GM19468 (cell line): ENCODE measurements at regions not wholly inside any gene's neighbourhood (a gene's known extent, or its start where the extent isn't known, plus 50 kb on each side); places are given as distances from the start of the nearest gene placed in this dataset.
"Not testable (repeated sequence)": the region's sequence is repeated elsewhere in the genome, so short reads cannot be mapped to it uniquely, and the experiment has no call there.

ENCODE experiments used
- ATAC-seq: cut with Tn5 transposase; IDR thresholded peaks from one replicate; pipeline ENCODE4 v1.9.1; 2021; ENCODE audit warnings: mild to moderate bottlenecking, moderate library complexity, moderate number of reproducible peaks; ENCODE audit not compliant: unreplicated experiment; ENCODE audit errors: extremely low read depth

DNA sequence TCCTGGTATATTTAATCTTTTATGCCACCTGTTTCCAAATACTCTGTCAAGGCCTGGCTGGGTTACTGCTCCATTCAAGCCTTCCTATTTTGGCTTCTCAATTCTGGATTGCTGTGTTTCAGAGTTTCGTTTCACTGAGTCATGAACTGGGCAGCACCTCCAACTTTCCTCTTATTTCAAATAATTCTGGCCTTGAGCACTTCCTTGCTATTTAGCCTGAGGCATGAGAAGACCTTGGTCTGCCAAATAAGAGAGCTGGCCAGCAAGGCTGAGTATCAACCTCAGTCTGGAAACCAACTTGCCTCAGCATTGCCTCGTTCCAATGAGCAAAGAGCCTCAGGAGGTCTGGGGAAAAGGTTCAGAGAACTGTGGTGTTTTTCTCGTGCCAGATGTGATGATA lies 66.6 kb downstream of the TNFAIP3 start:
- no peak for ATAC-seq

DNA sequence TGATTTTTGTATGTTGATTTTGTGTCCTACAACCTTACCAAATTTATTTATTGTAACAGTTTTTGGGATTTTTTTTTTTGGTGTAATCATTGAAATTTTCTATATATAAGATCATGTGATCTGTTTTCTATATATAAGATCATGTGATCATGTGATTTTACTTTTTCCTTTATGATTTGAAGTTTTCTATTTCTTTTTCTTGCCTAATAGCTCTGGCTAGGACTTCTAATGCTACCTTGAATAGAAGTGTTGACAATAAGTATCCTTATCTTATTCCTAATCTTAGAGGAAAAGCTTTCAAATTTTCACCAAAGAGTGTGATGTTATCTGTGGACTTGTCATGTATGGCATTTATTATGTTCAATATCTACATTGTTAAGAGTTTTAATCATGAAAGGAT lies 69.7 kb downstream of the TNFAIP3 start:
- ATAC-seq: no peak

DNA sequence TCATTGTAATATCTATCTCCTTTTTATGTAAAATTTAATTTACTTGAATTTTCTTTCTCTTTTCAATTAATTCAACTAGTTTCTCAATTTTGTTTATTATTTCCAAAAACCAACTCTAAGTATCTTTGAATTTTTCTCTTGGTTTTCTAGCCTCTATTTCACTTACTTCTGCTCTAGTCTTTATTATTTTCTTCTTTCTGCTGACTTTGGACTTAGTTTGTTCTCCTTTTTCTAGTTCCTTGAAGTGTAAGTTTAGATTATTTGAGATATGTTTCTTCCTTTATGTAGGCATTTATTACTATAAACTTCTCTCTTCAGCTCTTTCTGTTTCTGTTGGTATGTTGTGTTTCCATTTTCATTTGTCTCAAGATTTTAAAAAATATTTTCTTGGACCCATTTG lies 70.8 kb downstream of the TNFAIP3 start:
- no peak for ATAC-seq

DNA sequence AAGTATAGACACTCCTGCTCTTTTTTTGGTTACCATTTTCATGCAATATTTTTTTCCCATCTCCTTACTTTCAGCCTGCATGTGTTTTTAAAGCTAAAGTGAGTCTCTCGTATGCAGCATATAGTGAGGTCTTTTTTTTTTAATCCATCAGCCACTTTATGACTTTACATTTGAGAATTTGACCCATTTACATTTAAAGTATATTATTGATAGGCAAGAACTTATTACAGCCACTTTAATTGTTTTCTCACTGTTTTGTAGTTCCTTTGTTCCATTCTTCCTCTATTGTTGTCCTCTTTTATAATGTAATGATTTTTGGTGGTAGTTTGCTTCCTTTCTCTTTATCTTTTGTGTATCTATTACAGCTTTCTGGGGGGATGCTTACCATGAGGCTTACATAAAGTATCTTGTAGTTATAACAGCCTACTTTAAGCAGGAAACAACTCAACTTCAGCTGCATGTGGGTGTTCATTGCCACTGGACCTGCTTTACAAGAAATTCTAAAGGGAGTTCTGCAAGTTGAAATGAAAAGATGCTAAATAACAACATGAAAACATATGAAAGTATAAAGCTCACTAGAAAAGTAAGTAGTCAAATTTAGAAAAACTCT lies 71.8 kb downstream of the TNFAIP3 start:
- no peak for ATAC-seq

- no peak for ATAC-seq
Measured at GRCh38 chr6:137941995-137942394, 74.9 kb downstream of the TNFAIP3 start.

- ATAC-seq: no peak
Measured at GRCh38 chr6:137942736-137943135, 75.7 kb downstream of the TNFAIP3 start.

DNA sequence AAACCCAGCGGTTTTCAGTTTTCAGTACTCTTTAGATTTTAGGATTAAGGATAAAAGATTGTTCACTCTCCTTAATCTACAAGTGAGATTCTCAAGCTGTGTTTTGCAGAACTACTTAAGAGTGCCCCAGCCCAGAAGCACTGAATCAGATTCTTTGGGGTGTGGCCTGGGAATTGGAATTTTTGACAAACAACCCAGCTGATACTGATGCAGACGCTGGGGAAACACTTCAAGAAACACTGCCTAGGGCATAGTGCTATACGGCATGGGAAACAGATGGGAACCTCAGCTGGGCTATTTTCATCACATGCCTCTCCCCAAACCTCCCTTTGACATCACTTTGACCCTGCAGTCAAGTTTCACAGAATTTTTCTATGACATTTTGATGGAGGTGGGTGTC lies 77.3 kb downstream of the TNFAIP3 start:
- ATAC-seq: not testable (repeated sequence)

DNA sequence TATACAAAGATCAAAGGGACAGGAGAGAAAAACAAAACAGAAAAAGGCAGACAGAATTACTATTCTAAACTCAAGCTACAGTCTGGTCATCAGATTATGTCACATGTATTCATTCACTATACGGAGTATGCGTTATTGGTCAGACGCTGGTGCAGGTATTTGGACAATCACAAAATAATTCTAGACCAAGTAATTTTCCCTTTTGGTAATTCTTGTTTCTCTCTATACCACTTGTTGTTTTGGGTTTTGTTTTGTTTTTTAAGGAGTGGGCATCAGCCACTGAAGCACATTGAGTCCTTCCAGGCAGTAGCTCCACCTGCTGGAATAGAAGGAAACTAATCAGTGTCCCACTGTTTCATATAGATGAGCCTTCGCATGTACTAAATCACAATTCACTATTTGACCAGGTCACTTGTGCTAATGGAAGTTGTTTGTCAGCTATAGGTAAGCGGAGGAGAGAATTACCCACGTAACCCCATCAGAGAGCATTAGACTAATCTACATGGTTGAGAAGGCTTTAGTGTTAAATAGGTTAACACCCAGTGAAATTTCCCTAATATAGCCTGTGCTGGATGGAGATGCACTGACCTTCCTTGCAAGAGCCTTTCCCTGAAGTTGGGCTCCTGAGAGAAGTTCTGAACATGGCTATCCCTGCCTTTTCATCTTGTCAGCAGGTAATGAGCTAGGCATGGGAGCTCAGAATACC lies 77.9 kb downstream of the TNFAIP3 start:
- no peak for ATAC-seq

GRCh38 chr6:137949686-137950390 lies 82.8 kb downstream of the TNFAIP3 start:
- peak; percentile 43 for ATAC-seq

DNA sequence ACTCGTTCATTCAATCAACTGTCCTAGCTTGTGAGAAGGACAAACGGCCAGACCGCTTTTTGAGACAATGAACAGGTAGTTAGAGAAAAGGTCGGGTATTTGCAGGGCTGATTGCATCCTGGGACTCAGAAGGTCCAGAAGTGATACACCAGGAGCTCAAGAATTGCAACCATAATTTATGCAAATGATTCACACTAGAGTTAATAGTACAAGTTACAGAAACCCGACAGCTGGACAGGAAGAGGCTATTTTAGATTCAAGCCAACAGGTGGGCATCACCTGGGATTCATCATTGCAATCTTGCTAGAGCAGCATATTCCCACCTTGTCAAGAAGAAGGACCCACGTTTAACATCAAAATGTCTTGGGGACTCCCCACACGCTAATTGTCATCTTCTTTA lies 83.5 kb downstream of the TNFAIP3 start:
- no peak for ATAC-seq

GRCh38 chr6:137951064-137951597 lies 84.1 kb downstream of the TNFAIP3 start:
- ATAC-seq: no peak

GRCh38 chr6:137952247-137952646 lies 85.2 kb downstream of the TNFAIP3 start:
- no peak for ATAC-seq

DNA sequence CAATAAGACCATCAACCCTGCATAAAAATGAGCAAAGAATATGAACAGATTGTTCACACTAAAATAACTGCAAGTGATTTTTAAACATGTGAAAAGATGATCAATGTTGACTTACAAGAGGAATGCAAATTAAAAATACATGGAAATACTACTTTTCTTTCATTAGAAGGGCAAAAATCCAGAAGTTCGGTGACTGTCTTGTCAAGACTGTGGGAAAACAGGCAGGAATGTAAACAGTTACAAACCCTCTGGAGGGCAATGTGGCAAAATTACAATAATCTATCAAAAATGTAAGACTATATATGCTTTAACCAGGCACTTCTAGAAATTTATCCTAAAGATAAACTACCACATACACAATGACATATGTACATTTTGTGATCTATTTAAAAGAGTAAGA lies 86.7 kb downstream of the TNFAIP3 start:
- ATAC-seq: no peak

- ATAC-seq: no peak
Measured at GRCh38 chr6:137954253-137954652, 87.2 kb downstream of the TNFAIP3 start.

GRCh38 chr6:137956098-137956488 lies 89.0 kb downstream of the TNFAIP3 start:
- no peak for ATAC-seq

GRCh38 chr6:137957471-137957870 lies 90.4 kb downstream of the TNFAIP3 start:
- no peak for ATAC-seq

DNA sequence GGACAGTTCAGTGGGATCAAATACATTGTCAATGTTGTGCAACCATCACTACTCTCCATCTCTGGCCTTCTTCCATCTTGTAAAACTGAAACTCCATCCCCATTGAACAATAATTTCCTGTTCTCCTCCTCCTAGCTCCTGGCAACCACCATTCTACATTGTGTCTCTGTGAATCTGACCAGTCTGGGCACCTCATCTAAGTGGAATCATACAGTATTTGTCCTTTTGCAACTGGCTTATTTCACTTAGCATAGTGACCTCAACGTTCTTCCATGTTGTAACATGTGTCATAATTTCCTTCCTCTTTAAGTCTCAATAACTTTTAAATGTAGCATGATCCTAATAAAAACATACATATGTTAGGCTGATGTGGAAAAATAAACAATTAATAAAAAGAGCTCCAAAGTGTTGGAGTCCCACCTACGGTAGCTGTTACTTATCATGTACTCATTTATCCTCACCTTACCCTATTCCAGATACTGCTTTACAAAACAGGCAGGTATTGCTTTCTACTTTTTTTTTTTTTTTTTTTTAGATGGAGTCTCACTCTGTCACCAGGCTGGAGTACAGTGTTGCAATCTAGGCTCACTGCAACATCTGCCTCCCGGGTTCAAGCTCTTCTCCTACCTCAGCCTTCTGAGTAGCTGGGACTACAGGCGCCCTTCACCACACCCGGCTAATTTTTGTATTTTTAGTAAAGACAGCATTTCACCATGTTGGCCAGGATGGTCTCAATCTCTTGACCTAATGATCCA lies 91.9 kb downstream of the TNFAIP3 start:
- ATAC-seq: no peak

- ATAC-seq: no peak
Measured at GRCh38 chr6:137962725-137963124, 95.7 kb downstream of the TNFAIP3 start.

GRCh38 chr6:137964876-137965275 lies 97.8 kb downstream of the TNFAIP3 start:
- no peak for ATAC-seq

DNA sequence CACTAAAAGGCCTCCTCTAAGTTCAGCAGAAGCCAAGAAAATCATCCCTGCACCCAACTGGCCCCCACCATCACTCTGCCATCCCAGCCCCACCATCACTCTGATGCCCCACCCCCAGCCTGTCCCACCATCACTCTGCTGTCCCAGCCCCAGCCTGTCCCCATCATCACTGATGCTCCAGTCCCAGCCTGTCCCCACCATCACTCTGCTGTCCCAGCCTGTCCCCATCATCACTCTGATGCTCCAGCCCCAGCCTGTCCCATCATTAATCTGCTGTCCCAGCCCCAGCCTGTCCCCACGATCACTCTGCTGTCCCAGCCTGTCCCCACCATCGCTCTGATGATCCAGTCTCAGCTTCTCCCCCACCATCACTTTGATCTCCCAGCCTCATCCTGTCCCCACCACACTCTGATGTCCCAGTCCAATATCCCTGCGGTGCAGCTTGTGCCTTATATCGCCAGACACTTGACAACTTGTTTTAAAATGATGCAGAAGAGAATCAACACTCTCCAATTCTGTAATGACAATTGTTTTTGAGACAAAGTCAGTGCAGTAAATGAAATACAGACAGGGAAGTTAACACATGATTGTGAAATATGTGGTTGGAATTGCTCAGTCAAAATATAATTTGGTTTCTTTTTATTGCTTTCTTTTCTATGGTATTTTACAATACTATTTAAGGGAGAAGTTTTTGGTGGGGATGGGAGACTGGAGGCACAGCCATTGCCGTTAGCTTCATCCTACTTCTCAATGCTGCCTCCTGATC lies 100.8 kb downstream of the TNFAIP3 start:
- ATAC-seq: no peak
